Osteoblast (primary cell): ENCODE measurements at regions not wholly inside any gene's neighbourhood (a gene's known extent, or its start where the extent isn't known, plus 50 kb on each side); places are given as distances from the start of the nearest gene placed in this dataset.
A peak's percentile ranks its signal among the peaks of the same experiment; 100 is the strongest.

Experiments used
- DNase-seq: peaks from one replicate; pipeline ENCODE4 v3.0.0; 2011; ENCODE audit warnings: low spot score, mixed read lengths; ENCODE audit not compliant: insufficient read length; ENCODE audit errors: missing footprints
- H2AFZ ChIP-seq: 2 replicates; pipeline ENCODE4 v1.6.0; 2011; ENCODE audit warnings: mild to moderate bottlenecking, low read length
- H3K27ac ChIP-seq: 2 replicates; pipeline ENCODE4 v1.5.1; 2011; ENCODE audit warnings: mild to moderate bottlenecking, low read depth, low read length, moderate library complexity
- H3K27me3 ChIP-seq: 2 replicates; pipeline ENCODE4 v1.6.0; 2012; ENCODE audit warnings: mild to moderate bottlenecking, control low read depth, inconsistent platforms, low read length, moderate library complexity; ENCODE audit not compliant: insufficient read depth
- H3K36me3 ChIP-seq: 2 replicates; pipeline ENCODE4 v1.5.1; 2011; ENCODE audit warnings: mild to moderate bottlenecking, low read length, control low read depth, moderate library complexity; ENCODE audit not compliant: insufficient read depth
- H3K4me1 ChIP-seq: 2 replicates; pipeline ENCODE4 v1.5.1; 2011; ENCODE audit warnings: mild to moderate bottlenecking, low read length, control low read depth, moderate library complexity; ENCODE audit not compliant: insufficient read depth
- H3K4me2 ChIP-seq: 2 replicates; pipeline ENCODE4 v1.6.0; 2011; ENCODE audit warnings: mild to moderate bottlenecking, low read length; ENCODE audit not compliant: insufficient read depth
- H3K4me3 ChIP-seq: fragments of 200-600 bp; sonication (generic); 3 replicates; pipeline ENCODE4 v1.5.1; 2012; ENCODE audit warnings: mild to moderate bottlenecking, low read length, inconsistent platforms; ENCODE audit not compliant: insufficient read depth
- H3K79me2 ChIP-seq: 2 replicates; pipeline ENCODE4 v1.6.0; 2012; ENCODE audit warnings: mild to moderate bottlenecking, low read length, control low read depth, inconsistent platforms; ENCODE audit not compliant: insufficient read depth
- H3K9me3 ChIP-seq: 2 replicates; pipeline ENCODE4 v1.5.1; 2011; ENCODE audit warnings: low read depth, low read length, control low read depth
- H4K20me1 ChIP-seq: 2 replicates; pipeline ENCODE4 v1.6.0; 2012; ENCODE audit warnings: mild to moderate bottlenecking, low read length, control low read depth; ENCODE audit not compliant: insufficient read depth
- TF ChIP-seq, protein P1 (sequence below): IDR thresholded peaks from 2 replicates; pipeline ENCODE4 v1.5.1; 2011; ENCODE audit warnings: mild to moderate bottlenecking, low read depth, low read length, moderate library complexity; ENCODE audit errors: extremely low read depth

- H4K20me1 ChIP-seq, result no peaks in the 10 kb centered on the region
- H3K4me3 ChIP-seq, result no peak overlapping the region
- no peaks in the 10 kb centered on the region for H3K9me3 ChIP-seq
- no peak overlapping the region for H3K4me2 ChIP-seq
- H3K4me1 ChIP-seq, result no peaks in the 10 kb centered on the region
- H3K27me3 ChIP-seq, result peaks cover 37% of the 10 kb centered on the region
- no peak for DNase-seq
- TF ChIP-seq, protein P1, sequence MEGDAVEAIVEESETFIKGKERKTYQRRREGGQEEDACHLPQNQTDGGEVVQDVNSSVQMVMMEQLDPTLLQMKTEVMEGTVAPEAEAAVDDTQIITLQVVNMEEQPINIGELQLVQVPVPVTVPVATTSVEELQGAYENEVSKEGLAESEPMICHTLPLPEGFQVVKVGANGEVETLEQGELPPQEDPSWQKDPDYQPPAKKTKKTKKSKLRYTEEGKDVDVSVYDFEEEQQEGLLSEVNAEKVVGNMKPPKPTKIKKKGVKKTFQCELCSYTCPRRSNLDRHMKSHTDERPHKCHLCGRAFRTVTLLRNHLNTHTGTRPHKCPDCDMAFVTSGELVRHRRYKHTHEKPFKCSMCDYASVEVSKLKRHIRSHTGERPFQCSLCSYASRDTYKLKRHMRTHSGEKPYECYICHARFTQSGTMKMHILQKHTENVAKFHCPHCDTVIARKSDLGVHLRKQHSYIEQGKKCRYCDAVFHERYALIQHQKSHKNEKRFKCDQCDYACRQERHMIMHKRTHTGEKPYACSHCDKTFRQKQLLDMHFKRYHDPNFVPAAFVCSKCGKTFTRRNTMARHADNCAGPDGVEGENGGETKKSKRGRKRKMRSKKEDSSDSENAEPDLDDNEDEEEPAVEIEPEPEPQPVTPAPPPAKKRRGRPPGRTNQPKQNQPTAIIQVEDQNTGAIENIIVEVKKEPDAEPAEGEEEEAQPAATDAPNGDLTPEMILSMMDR, result no peak
- no peaks in the 10 kb centered on the region for H3K79me2 ChIP-seq
- H3K36me3 ChIP-seq, result no peaks in the 10 kb centered on the region
- no peak overlapping the region for H2AFZ ChIP-seq
- H3K27ac ChIP-seq, result no peak overlapping the region
These were observed 70.3 kb downstream of the SYF2 start for GRCh38 chr1:25161981-25162380.

- Histone ChIP-seq H3K36me3 (no peaks in the 10 kb centered on the region), H3K27me3 (peaks cover 46% of the 10 kb centered on the region), H3K4me3 (no peak overlapping the region), H3K4me2 (no peak overlapping the region), H3K27ac (no peak overlapping the region), H3K9me3 (no peaks in the 10 kb centered on the region), H3K79me2 (no peaks in the 10 kb centered on the region), H4K20me1 (no peaks in the 10 kb centered on the region), H2AFZ (no peak overlapping the region), H3K4me1 (no peaks in the 10 kb centered on the region)
- no peak for DNase-seq
- TF ChIP-seq, protein P1, result no peak
These were observed 74.5 kb downstream of the SYF2 start for GRCh38 chr1:25157846-25158245.

DNA sequence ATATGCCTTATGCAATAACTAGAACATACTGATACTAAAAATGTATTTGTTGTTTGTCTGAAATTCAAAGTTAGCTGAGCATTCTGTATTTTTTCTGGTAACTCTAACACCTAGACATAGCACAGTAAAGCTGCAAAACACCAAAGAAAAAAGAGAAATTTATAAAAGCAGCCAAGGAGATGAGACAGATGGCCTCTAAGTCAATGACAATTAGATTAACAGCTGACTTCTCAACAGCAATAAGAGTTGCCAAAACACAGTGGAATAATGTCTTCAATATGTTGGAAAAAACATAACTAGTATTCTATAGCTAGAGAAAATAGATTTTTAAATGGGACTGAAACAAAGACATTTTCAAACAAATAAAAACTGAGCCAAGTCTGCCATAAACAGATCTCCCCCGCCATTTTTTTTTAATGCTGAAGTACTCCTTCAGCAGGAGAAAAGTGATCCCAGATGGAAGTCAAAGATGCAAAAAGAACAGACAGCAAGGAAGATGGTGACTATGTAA, 81.3 kb downstream of the SYF2 start:
- no peak overlapping the region for H3K4me3 ChIP-seq
- no peaks in the 10 kb centered on the region for H3K9me3 ChIP-seq
- no peak overlapping the region for H3K27ac ChIP-seq
- H3K36me3 ChIP-seq, result no peaks in the 10 kb centered on the region
- TF ChIP-seq, protein P1, result no peak
- no peaks in the 10 kb centered on the region for H3K79me2 ChIP-seq
- no peak overlapping the region for H2AFZ ChIP-seq
- no peaks in the 10 kb centered on the region for H3K4me1 ChIP-seq
- H3K4me2 ChIP-seq, result no peak overlapping the region
- peaks cover 65% of the 10 kb centered on the region for H3K27me3 ChIP-seq
- DNase-seq, result no peak
- H4K20me1 ChIP-seq, result no peaks in the 10 kb centered on the region

DNA sequence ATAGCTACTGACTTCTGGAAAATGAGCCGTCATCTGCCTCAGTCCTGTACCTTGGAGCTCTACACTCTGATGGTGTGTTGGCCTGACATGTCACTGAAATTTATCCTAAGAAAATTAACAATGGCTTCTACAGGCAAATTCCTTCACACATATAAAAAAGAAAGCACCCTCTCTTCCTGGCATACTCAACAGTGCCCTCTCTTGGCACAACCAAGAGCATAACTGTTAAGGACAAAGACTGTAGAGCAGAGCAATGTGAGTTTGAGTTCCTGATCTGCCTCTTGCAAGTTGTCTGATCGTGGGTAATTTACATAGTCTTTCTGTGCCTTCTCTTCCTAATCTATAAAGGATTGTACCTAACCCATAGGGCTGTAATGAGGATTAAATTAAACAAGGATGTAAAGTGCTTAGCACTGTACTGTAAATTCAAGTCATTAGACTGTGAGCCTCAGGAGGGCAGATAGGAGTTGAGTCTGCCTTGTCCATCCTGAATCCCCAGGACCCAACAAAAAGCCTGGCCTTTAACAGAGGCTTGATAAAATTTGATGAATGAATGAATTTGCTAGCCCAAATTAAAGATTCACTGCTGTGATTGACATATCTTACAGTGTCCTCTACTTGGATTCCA, 83.5 kb downstream of the SYF2 start:
- H3K27me3 ChIP-seq, result peaks cover 67% of the 10 kb centered on the region

More for the DNA sequence above, 83.5 kb downstream of the SYF2 start:
- Histone ChIP-seq H2AFZ (no peak overlapping the region), H3K4me2 (no peak overlapping the region), H4K20me1 (no peaks in the 10 kb centered on the region), H3K4me1 (no peaks in the 10 kb centered on the region), H3K9me3 (no peaks in the 10 kb centered on the region), H3K4me3 (no peak overlapping the region), H3K79me2 (no peaks in the 10 kb centered on the region), H3K36me3 (no peaks in the 10 kb centered on the region), H3K27ac (no peak overlapping the region)
- no peak for DNase-seq
- TF ChIP-seq, protein P1, result peak; percentile 66
